Ascending aorta (tissue), 2 donors: ENCODE measurements at regions not wholly inside any gene's neighbourhood (a gene's known extent, or its start where the extent isn't known, plus 50 kb on each side); places are given as distances from the start of the nearest gene placed in this dataset.

Experiments used
- DNase-seq, 2 donors: peaks; one replicate each; pipeline ENCODE4 v3.0.0-alpha.2; 2019; ENCODE audit warnings: low spot score in 2 of 2
- H3K27ac ChIP-seq, 2 donors: fragments of 200-600 bp; sonication (generic); one replicate each; pipeline ENCODE4 v1.5.1; 2016 to 2017; ENCODE audit warnings: mild to moderate bottlenecking in 1 of 2
- H3K27me3 ChIP-seq: fragments of 200-600 bp; sonication (generic); one replicate; pipeline ENCODE4 v1.5.1; 2017
- H3K36me3 ChIP-seq, 2 donors: fragments of 200-600 bp; sonication (generic); one replicate each; pipeline ENCODE4 v1.5.1; 2016
- H3K4me1 ChIP-seq, 2 donors: fragments of 200-600 bp; sonication (generic); one replicate each; pipeline ENCODE4 v1.5.1; 2016 to 2017; ENCODE audit warnings: mild to moderate bottlenecking in 1 of 2
- H3K4me3 ChIP-seq, 2 donors: fragments of 200-600 bp; sonication (generic); one replicate each; pipeline ENCODE4 v1.5.1; 2016 to 2017; ENCODE audit warnings: mild to moderate bottlenecking in 1 of 2
- H3K9me3 ChIP-seq, 2 donors: fragments of 200-600 bp; sonication (generic); one replicate each; pipeline ENCODE4 v1.5.1; 2016
- CTCF ChIP-seq, 3 experiments: fragments of 200-600 bp in 2 of 3; fragments of 450-650 bp in 1 of 3; sonication (generic) in 2 of 3; IDR thresholded peaks; one replicate each; pipeline ENCODE4 v1.5.1; 2016 to 2019; ENCODE audit warnings: antibody characterized with exemption in 3 of 3, mild to moderate bottlenecking in 1 of 3, moderate library complexity in 1 of 3
- intact Hi-C: fragments of 100-400 bp; cut with DNase I; formaldehyde crosslinking; loops from one replicate; pipeline ENCODE4 v1.15.1; 2023

GRCh38 chr17:65417406-65418221 lies 143.8 kb downstream of the AXIN2 start:
- H3K4me1 ChIP-seq = peaks cover 0 to 8% of the 10 kb centered on the region in 2 donors
- no peak overlapping the region for H3K27ac ChIP-seq
- no peaks in the 10 kb centered on the region for H3K27me3 ChIP-seq
- H3K36me3 ChIP-seq = no peaks in the 10 kb centered on the region
- no peak for DNase-seq
- no peak overlapping the region for H3K4me3 ChIP-seq
- TF ChIP-seq CTCF (IDR thresholded peaks at IDR 0.05) = no peak
- H3K9me3 ChIP-seq = no peaks in the 10 kb centered on the region
- intact Hi-C loops = loop anchor here (2.0 to 5.0 kb wide), 2 partner anchors 55 to 139 kb away; no protein-coding TSS in a partner anchor

DNA sequence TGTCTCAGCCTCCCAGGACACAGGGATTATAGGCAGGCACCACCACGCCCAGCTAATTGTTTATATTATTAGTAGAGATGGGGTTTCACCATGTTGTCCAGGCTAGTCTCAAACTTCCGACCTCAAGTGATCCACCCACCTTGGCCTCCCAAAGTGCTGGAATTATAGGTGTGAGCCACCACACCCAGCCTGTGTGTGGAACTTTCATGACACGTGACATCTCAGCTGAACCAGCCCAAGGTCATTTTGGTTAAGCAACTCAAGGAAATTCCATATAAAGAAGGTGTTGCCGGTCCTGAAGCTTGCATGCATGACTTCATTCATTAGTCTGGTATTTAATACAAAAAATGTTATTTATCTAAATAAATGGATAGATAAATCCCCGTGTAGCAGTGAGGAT lies 145.5 kb downstream of the AXIN2 start:
- H3K36me3 ChIP-seq = no peaks in the 10 kb centered on the region
- TF ChIP-seq CTCF (IDR thresholded peaks at IDR 0.05) = no peak
- no peak overlapping the region for H3K4me3 ChIP-seq
- intact Hi-C loops = loop anchor here (5.0 kb wide), 1 partner anchor 56 kb away; no protein-coding TSS in a partner anchor
- H3K9me3 ChIP-seq = peaks cover 0 to 3% of the 10 kb centered on the region in 2 donors
- H3K27ac ChIP-seq = no peak overlapping the region
- no peaks in the 10 kb centered on the region for H3K27me3 ChIP-seq
- DNase-seq = no peak
- H3K4me1 ChIP-seq = peaks cover 0 to 8% of the 10 kb centered on the region in 2 donors

DNA sequence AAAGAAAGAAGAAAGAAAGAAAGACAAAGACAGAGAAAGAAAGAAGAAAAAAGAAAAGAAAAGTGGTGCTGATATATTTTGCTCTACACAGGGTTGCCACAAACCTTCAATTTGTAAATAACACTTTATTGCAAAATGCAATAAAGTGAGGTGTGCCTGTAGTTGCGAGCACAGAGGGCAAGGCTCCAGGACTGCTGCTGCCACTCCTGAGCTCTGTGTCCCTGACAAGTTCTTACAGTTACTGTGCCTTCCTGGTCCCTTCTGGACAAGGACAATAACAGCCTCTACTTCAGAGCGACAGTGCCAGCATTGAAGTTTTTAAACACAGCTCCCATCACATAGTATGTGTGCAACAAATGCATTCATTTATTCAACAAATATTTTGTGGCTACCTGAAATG lies 148.1 kb downstream of the AXIN2 start:
- Histone ChIP-seq H3K9me3 (peaks cover 0 to 3% of the 10 kb centered on the region in 2 donors), H3K27ac (no peak overlapping the region), H3K4me3 (no peak overlapping the region), H3K36me3 (no peaks in the 10 kb centered on the region), H3K4me1 (peaks cover 0 to 1% of the 10 kb centered on the region in 2 donors), H3K27me3 (no peaks in the 10 kb centered on the region)
- intact Hi-C loops = no loop called here
- no peak for DNase-seq
- no peak for TF ChIP-seq CTCF (IDR thresholded peaks at IDR 0.05)

GRCh38 chr17:65409381-65409780 lies 152.1 kb downstream of the AXIN2 start:
- Histone ChIP-seq H3K4me1 (no peaks in the 10 kb centered on the region), H3K27ac (no peak overlapping the region), H3K9me3 (peaks cover 0 to 3% of the 10 kb centered on the region in 2 donors), H3K36me3 (no peaks in the 10 kb centered on the region), H3K4me3 (no peak overlapping the region), H3K27me3 (no peaks in the 10 kb centered on the region)
- TF ChIP-seq CTCF (IDR thresholded peaks at IDR 0.05) = no peak
- DNase-seq = no peak
- intact Hi-C loops = no loop called here

DNA sequence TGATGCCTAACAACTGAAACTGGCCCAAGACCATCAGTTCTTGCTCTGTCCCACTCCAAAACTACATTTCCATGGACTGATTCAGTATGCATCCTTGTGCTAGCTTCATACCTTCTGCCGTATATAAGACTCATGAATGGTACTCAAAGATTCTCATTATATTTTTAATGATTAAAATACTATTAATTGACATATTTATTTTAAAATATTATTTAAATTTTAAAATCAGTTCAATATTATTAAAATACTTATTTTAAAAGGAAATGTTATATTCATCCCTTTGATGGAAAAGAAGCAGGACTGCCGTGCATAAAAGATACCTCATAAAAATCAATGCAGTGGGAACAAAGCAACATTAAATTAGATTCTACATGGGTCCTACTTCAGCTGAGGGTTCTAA lies 153.4 kb downstream of the AXIN2 start:
- TF ChIP-seq CTCF (IDR thresholded peaks at IDR 0.05) = no peak
- no peaks in the 10 kb centered on the region for H3K27me3 ChIP-seq
- intact Hi-C loops = no loop called here

More for the DNA sequence above, 153.4 kb downstream of the AXIN2 start:
- peaks cover 0 to 3% of the 10 kb centered on the region in 2 donors for H3K9me3 ChIP-seq
- H3K36me3 ChIP-seq = no peaks in the 10 kb centered on the region
- H3K4me1 ChIP-seq = no peaks in the 10 kb centered on the region
- DNase-seq = no peak
- no peak overlapping the region for H3K27ac ChIP-seq
- no peak overlapping the region for H3K4me3 ChIP-seq
